NCI-H2107 treated with DMSO at 0.1 percent for 48 hours (cell line): ENCODE measurements at regions not wholly inside any gene's neighbourhood (a gene's known extent, or its start where the extent isn't known, plus 50 kb on each side); places are given as distances from the start of the nearest gene placed in this dataset.
"Not testable (repeated sequence)": the region's sequence is repeated elsewhere in the genome, so short reads cannot be mapped to it uniquely, and the experiment has no call there.

Experiments
- DNase-seq: peaks from one replicate; lab custom pipeline; 2025; ENCODE audit not compliant: unreplicated experiment; lab: John Stamatoyannopoulos, UW

GRCh38 chrX:115840729-115841409 is 279.9 kb downstream of the PLS3 start:
- not testable (repeated sequence) for DNase-seq

GRCh38 chrX:115850986-115851385 is 290.0 kb downstream of the PLS3 start:
- not testable (repeated sequence) for DNase-seq

GRCh38 chrX:115853260-115853659 is 292.3 kb downstream of the PLS3 start:
- DNase-seq: not testable (repeated sequence)

GRCh38 chrX:115881170-115881569 is 289.4 kb upstream of the AGTR2 start:
- not testable (repeated sequence) for DNase-seq

- not testable (repeated sequence) for DNase-seq
These were observed 286.4 kb upstream of the AGTR2 start for GRCh38 chrX:115884121-115884520.

GRCh38 chrX:115888041-115888440 is 282.5 kb upstream of the AGTR2 start:
- DNase-seq: not testable (repeated sequence)

GRCh38 chrX:115888519-115888918 is 282.0 kb upstream of the AGTR2 start:
- not testable (repeated sequence) for DNase-seq

GRCh38 chrX:115889121-115889890 is 281.2 kb upstream of the AGTR2 start:
- DNase-seq: no peak

GRCh38 chrX:115892056-115892708 is 278.4 kb upstream of the AGTR2 start:
- DNase-seq: no peak

- peak; percentile 84 for DNase-seq
These were observed 277.5 kb upstream of the AGTR2 start for GRCh38 chrX:115892787-115893671.

GRCh38 chrX:115894087-115894486 is 276.5 kb upstream of the AGTR2 start:
- peak; percentile 84 for DNase-seq

GRCh38 chrX:115895678-115896329 is 274.7 kb upstream of the AGTR2 start:
- DNase-seq: no peak

- no peak for DNase-seq
These were observed 274.2 kb upstream of the AGTR2 start for GRCh38 chrX:115896362-115896761.

GRCh38 chrX:115897956-115898355 is 272.6 kb upstream of the AGTR2 start:
- DNase-seq: no peak

- DNase-seq: peak; percentile 87
These were observed 272.1 kb upstream of the AGTR2 start for GRCh38 chrX:115898382-115899001.

- DNase-seq: no peak
These were observed 270.1 kb upstream of the AGTR2 start for GRCh38 chrX:115900425-115900824.

GRCh38 chrX:115901241-115901640 is 269.3 kb upstream of the AGTR2 start:
- DNase-seq: no peak

- no peak for DNase-seq
These were observed 267.5 kb upstream of the AGTR2 start for GRCh38 chrX:115902995-115903394.

- no peak for DNase-seq
These were observed 264.3 kb upstream of the AGTR2 start for GRCh38 chrX:115906276-115906675.

GRCh38 chrX:115906881-115907280 is 263.7 kb upstream of the AGTR2 start:
- no peak for DNase-seq
